ENCODE measurements at regions not wholly inside any gene's neighbourhood (a gene's known extent, or its start where the extent isn't known, plus 50 kb on each side); places are given as distances from the start of the nearest gene placed in this dataset.

GRCh38 chr5:62701036-62701435 is 122.4 kb downstream of the LRRC70 start (continued):
- TF ChIP-seq MAFK (IDR thresholded peaks at IDR 0.05; ENCODE audit: low read depth, low read length), result no peak
- TF ChIP-seq FOSL1 (IDR thresholded peaks at IDR 0.05; ENCODE audit: insufficient read depth, low read depth, low read length), result no peak

Data from H1 (cell line).